ENCODE measurements at regions not wholly inside any gene's neighbourhood (a gene's known extent, or its start where the extent isn't known, plus 50 kb on each side); places are given as distances from the start of the nearest gene placed in this dataset.

GRCh38 chr5:175124251-175124813 lies 319.6 kb downstream of the DRD1 start:
- DNase-seq, result no peak

GRCh38 chr5:175123542-175123941 lies 320.4 kb downstream of the DRD1 start:
- DNase-seq, result no peak

More at GRCh38 chr5:175124251-175124813, 319.6 kb downstream of the DRD1 start:
- Histone ChIP-seq H3K4me1 (no peaks in the 10 kb centered on the region), H3K27ac (no peak overlapping the region), H3K27me3 (no peaks in the 10 kb centered on the region), H3K4me3 (no peak overlapping the region), H3K36me3 (no peaks in the 10 kb centered on the region), H3K9me3 (no peaks in the 10 kb centered on the region)
- ATAC-seq, result no peak
- TF ChIP-seq CTCF (IDR thresholded peaks at IDR 0.05), result no peak
- intact Hi-C loops (cut with DNase I), result no loop called here

GRCh38 chr5:175121457-175121856 lies 322.5 kb downstream of the DRD1 start:
- Histone ChIP-seq H3K27ac (no peak overlapping the region), H3K4me1 (no peaks in the 10 kb centered on the region), H3K9me3 (no peaks in the 10 kb centered on the region), H3K27me3 (no peaks in the 10 kb centered on the region), H3K4me3 (no peak overlapping the region), H3K36me3 (no peaks in the 10 kb centered on the region)
- intact Hi-C loops (cut with DNase I), result no loop called here
- DNase-seq, result no peak
- no peak for TF ChIP-seq CTCF (IDR thresholded peaks at IDR 0.05)
- ATAC-seq, result no peak

More at GRCh38 chr5:175123542-175123941, 320.4 kb downstream of the DRD1 start:
- TF ChIP-seq CTCF (IDR thresholded peaks at IDR 0.05), result no peak
- ATAC-seq, result no peak
- H3K27ac ChIP-seq, result no peak overlapping the region
- H3K9me3 ChIP-seq, result no peaks in the 10 kb centered on the region
- no peaks in the 10 kb centered on the region for H3K4me1 ChIP-seq
- H3K4me3 ChIP-seq, result no peak overlapping the region
- intact Hi-C loops (cut with DNase I), result no loop called here
- no peaks in the 10 kb centered on the region for H3K36me3 ChIP-seq
- no peaks in the 10 kb centered on the region for H3K27me3 ChIP-seq

- Histone ChIP-seq H3K36me3 (no peaks in the 10 kb centered on the region), H3K4me1 (no peaks in the 10 kb centered on the region), H3K27me3 (no peaks in the 10 kb centered on the region), H3K27ac (no peak overlapping the region), H3K4me3 (no peak overlapping the region), H3K9me3 (no peaks in the 10 kb centered on the region)
- intact Hi-C loops (cut with DNase I), result no loop called here
- TF ChIP-seq CTCF (IDR thresholded peaks at IDR 0.05), result no peak
- ATAC-seq (no peak), DNase-seq (no peak)
These were observed 323.6 kb downstream of the DRD1 start for GRCh38 chr5:175120412-175120811.

- Histone ChIP-seq H3K27me3 (no peaks in the 10 kb centered on the region), H3K4me3 (no peak overlapping the region), H3K27ac (no peak overlapping the region), H3K36me3 (no peaks in the 10 kb centered on the region), H3K4me1 (no peaks in the 10 kb centered on the region), H3K9me3 (no peaks in the 10 kb centered on the region)
- no peak for TF ChIP-seq CTCF (IDR thresholded peaks at IDR 0.05)
- intact Hi-C loops (cut with DNase I), result no loop called here
- ATAC-seq, result no peak
- DNase-seq, result no peak
These were observed 325.2 kb downstream of the DRD1 start for GRCh38 chr5:175118700-175119309.
